SH-SY5Y (cell line): ENCODE measurements at regions not wholly inside any gene's neighbourhood (a gene's known extent, or its start where the extent isn't known, plus 50 kb on each side); places are given as distances from the start of the nearest gene placed in this dataset.

Experiments
- GATA2 ChIP-seq: IDR thresholded peaks from 2 replicates; pipeline ENCODE4 v1.6.1; 2011; ENCODE audit warnings: mild to moderate bottlenecking, low read depth, low read length
- GATA3 ChIP-seq: IDR thresholded peaks from 2 replicates; pipeline ENCODE4 v1.6.1; 2011; ENCODE audit warnings: low read depth, mild to moderate bottlenecking, low read length, moderate library complexity

- TF ChIP-seq GATA3 (no peak), GATA2 (no peak)
Measured at GRCh38 chr17:83173914-83174361, 94.5 kb downstream of the METRNL start.

GRCh38 chr17:83174362-83175118 lies 95.1 kb downstream of the METRNL start:
- TF ChIP-seq GATA2 (no peak), GATA3 (no peak)

GRCh38 chr17:83175119-83175821 lies 95.9 kb downstream of the METRNL start:
- TF ChIP-seq GATA2 (no peak), GATA3 (no peak)

GRCh38 chr17:83175822-83176622 lies 96.6 kb downstream of the METRNL start:
- TF ChIP-seq GATA3: no peak
- no peak for TF ChIP-seq GATA2

GRCh38 chr17:83176623-83177583 lies 97.5 kb downstream of the METRNL start:
- TF ChIP-seq GATA2 (no peak), GATA3 (no peak)

- TF ChIP-seq GATA2: no peak
Measured at GRCh38 chr17:83177611-83178532, 98.5 kb downstream of the METRNL start.

- TF ChIP-seq GATA3 (no peak), GATA2 (no peak)
Measured at GRCh38 chr17:83178533-83179304, 99.3 kb downstream of the METRNL start.

GRCh38 chr17:83179374-83179773 lies 100.0 kb downstream of the METRNL start:
- TF ChIP-seq GATA2 (no peak), GATA3 (no peak)

- TF ChIP-seq GATA2 (no peak), GATA3 (no peak)
Measured at GRCh38 chr17:83179811-83180210, 100.4 kb downstream of the METRNL start.

GRCh38 chr17:83180264-83180995 lies 101.0 kb downstream of the METRNL start:
- TF ChIP-seq GATA3 (no peak), GATA2 (no peak)

- no peak for TF ChIP-seq GATA3
- no peak for TF ChIP-seq GATA2
Measured at GRCh38 chr17:83180996-83181481, 101.6 kb downstream of the METRNL start.
